ENCODE measurements at regions not wholly inside any gene's neighbourhood (a gene's known extent, or its start where the extent isn't known, plus 50 kb on each side); places are given as distances from the start of the nearest gene placed in this dataset.

DNA sequence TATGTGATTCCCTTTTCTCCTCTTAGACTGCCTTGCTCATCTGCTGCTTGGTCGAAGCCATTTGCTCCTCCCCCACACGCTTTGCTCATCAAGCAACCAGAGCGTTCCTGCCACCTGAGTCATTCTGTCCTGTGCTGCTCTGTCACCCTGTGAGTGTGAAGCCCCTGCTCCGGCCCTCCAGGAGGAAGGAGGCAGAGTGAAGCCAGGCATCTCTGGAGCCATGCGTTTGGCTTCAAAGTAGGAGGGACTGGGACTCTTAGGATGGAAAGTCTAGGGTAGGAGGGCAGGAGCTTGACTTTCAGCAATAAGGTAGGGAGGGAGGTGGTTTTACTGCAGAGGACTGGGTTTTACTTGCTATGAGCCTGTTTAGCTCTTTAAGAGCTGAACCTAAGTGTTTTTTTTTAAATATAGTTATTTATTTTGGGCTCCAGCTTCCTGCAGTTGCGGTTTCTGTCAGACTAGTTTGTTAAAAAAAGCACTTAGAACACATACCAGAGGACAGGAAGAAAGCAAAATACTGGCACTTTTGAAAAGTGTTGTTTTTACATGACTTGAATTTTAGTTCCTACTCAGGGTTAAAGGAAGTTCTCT is 63.6 kb downstream of the SPINK2 start:
- 22% methylated on average over 6 of the region's 6 CpGs for WGBS
- Histone ChIP-seq H3K9me3 (ENCODE audit: control insufficient read depth, low read length) (no peaks in the 10 kb centered on the region), H3K27ac (ENCODE audit: low read length) (no peak overlapping the region), H3K4me1 (ENCODE audit: control insufficient read depth, insufficient read depth, low read length) (no peaks in the 10 kb centered on the region), H3K27me3 (ENCODE audit: control insufficient read depth, insufficient read depth) (no peaks in the 10 kb centered on the region), H3K4me3 (ENCODE audit: low read length) (no peak overlapping the region)
- peak in 1 of 2 donors; percentile 43 for ATAC-seq
- intact Hi-C loops (cut with DNase I), result no loop called here
- peak in 2 of 3 donors; percentile 18 to 51 for DNase-seq

DNA sequence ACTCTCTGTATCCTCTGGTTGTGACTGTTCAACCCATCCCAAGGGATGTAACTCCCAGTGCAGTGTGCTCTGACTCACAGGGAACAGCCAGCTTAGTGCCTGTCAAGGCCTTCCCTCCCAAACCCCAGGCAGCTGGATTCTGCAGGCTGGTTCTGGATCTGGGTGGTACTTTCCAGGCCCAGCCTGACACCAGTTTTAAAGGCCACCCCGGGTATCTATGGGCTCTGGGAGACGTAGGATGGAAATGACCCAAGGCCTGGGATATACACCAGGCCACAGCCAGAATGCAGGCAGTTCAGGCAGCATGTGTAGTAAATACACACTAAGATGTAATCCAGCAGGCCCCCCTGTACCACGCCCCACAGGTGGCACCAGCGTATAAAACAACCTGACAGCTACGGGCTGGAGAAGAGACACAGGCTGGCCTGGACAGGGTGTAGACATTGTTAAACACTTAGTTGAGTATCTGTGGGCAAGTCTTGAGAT is 64.2 kb downstream of the SPINK2 start:
- ATAC-seq (no peak), DNase-seq (no peak)
- H3K9me3 ChIP-seq (ENCODE audit: control insufficient read depth, low read length), result no peaks in the 10 kb centered on the region
- no peaks in the 10 kb centered on the region for H3K4me1 ChIP-seq (ENCODE audit: control insufficient read depth, insufficient read depth, low read length)
- H3K27me3 ChIP-seq (ENCODE audit: control insufficient read depth, insufficient read depth), result no peaks in the 10 kb centered on the region
- 88% methylated on average over 5 of the region's 5 CpGs for WGBS
- H3K4me3 ChIP-seq (ENCODE audit: low read length), result no peak overlapping the region
- intact Hi-C loops (cut with DNase I), result no loop called here
- no peak overlapping the region for H3K27ac ChIP-seq (ENCODE audit: low read length)

DNA sequence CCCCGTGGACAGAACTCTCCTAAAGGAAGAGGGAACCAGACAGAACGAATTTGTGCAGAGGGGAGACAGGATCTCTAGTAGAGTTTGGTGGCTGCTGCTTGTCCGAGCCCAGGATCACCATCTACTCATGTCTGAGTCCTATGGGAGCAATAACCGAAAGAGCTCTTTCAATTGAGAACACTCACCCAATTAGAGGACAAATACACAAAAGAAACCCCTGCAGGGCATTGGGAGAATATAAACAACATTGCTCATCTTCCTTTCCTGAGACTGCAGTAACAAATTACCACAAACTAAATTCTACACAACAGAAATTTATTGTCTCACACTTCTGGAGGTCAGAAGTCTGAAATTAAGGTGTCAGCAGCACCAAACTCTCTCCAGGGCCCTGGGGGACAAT is 65.6 kb downstream of the SPINK2 start:
- 79% methylated on average over 4 of the region's 4 CpGs for WGBS
- Histone ChIP-seq H3K9me3 (ENCODE audit: control insufficient read depth, low read length) (no peaks in the 10 kb centered on the region), H3K4me1 (ENCODE audit: control insufficient read depth, insufficient read depth, low read length) (no peaks in the 10 kb centered on the region), H3K27ac (ENCODE audit: low read length) (no peak overlapping the region), H3K4me3 (ENCODE audit: low read length) (no peak overlapping the region), H3K27me3 (ENCODE audit: control insufficient read depth, insufficient read depth) (no peaks in the 10 kb centered on the region)
- intact Hi-C loops (cut with DNase I), result no loop called here
- ATAC-seq, result no peak
- no peak for DNase-seq

DNA sequence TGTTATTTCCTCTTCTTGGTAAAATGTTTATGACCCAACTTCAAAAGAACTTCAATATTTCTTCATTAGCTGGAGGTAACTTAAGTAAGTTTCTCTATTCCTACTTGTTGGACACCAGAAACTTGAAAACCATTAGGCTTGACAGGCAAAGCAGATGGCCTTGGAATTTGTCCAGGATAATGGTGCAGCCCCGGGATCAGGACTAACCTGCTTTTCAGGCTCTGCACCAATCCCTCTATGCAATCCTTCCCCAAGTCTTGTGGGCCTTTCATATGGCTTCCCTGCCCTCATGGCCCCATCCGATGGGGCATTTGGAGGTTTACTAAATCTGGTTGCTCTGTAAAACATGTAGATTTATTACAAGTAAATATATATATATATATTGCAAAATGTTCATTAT is 68.5 kb downstream of the SPINK2 start:
- H3K4me1 ChIP-seq (ENCODE audit: control insufficient read depth, insufficient read depth, low read length), result no peaks in the 10 kb centered on the region
- no peak overlapping the region for H3K27ac ChIP-seq (ENCODE audit: low read length)
- intact Hi-C loops (cut with DNase I), result no loop called here
- ATAC-seq, result no peak
- no peak for DNase-seq
- H3K4me3 ChIP-seq (ENCODE audit: low read length), result no peak overlapping the region
- no peaks in the 10 kb centered on the region for H3K27me3 ChIP-seq (ENCODE audit: control insufficient read depth, insufficient read depth)
- no peaks in the 10 kb centered on the region for H3K9me3 ChIP-seq (ENCODE audit: control insufficient read depth, low read length)
- 66% methylated on average over 2 of the region's 2 CpGs for WGBS

DNA sequence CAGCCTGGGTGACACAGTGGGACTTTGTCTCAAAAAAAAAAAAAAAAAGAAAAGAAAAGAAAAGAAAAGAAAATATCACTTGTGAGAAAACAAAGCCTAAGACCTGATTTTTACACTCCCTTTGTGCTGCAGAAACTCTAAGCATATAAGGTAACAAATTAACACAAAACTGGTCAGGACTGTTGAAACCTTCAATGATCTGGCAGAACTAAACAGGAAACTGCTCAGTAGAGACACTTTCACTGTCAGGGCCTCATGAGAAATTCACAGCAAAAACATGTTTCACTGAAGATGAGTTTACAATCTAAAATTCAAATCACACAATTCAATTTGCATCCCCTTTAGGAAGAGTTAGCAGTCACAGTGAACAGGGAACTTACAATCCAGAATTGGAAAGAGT is 69.1 kb upstream of the HOPX start:
- H3K9me3 ChIP-seq (ENCODE audit: control insufficient read depth, low read length), result no peaks in the 10 kb centered on the region
- intact Hi-C loops (cut with DNase I), result no loop called here
- no peak overlapping the region for H3K27ac ChIP-seq (ENCODE audit: low read length)
- no peak overlapping the region for H3K4me3 ChIP-seq (ENCODE audit: low read length)
- H3K4me1 ChIP-seq (ENCODE audit: control insufficient read depth, insufficient read depth, low read length), result no peaks in the 10 kb centered on the region
- no peaks in the 10 kb centered on the region for H3K27me3 ChIP-seq (ENCODE audit: control insufficient read depth, insufficient read depth)
- DNase-seq (no peak), ATAC-seq (no peak)

DNA sequence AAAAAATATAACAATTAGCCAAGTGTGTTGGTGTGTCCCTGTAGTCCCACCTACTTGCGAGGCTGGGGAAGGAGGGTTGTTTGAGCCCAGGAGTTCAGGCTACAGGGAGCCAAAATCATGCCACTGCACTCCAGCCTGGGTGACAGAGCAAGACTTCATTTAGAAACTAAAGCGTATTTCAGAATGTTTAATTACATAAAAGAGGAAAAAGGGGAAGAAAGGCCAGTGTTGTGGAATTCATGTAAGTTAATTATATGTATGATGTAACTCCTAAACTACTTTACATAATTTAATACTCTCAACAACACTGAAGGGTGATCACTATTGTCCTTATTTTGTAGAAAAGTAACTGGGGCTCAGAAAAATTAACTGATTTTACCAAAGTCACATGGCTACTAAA is 67.2 kb upstream of the HOPX start:
- DNase-seq (no peak), ATAC-seq (no peak)
- H3K9me3 ChIP-seq (ENCODE audit: control insufficient read depth, low read length), result no peaks in the 10 kb centered on the region
- no peak overlapping the region for H3K4me3 ChIP-seq (ENCODE audit: low read length)
- H3K27me3 ChIP-seq (ENCODE audit: control insufficient read depth, insufficient read depth), result no peaks in the 10 kb centered on the region
- H3K4me1 ChIP-seq (ENCODE audit: control insufficient read depth, insufficient read depth, low read length), result no peaks in the 10 kb centered on the region
- 85% methylated on average over 2 of the region's 2 CpGs for WGBS
- no peak overlapping the region for H3K27ac ChIP-seq (ENCODE audit: low read length)
- intact Hi-C loops (cut with DNase I), result no loop called here

DNA sequence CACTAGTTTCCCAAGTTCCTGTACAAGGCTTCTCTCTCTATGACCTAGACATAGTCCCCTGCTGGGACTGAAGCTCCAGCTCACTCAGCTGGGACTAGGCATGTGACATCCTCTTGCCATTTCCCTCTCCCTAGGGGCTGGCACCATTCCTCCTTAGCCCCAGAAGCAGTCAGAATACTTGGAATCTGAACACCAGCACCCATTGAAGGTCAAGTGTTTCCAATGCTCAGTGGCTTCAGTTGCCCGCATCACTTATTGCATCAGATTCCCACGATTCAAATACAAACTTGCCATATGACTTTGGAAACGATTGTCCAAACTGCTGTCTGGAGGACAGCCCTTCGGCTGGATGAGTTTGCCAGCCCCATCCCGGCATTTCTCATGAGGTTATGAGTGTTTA is 65.5 kb upstream of the HOPX start:
- intact Hi-C loops (cut with DNase I), result no loop called here
- no peaks in the 10 kb centered on the region for H3K9me3 ChIP-seq (ENCODE audit: control insufficient read depth, low read length)
- WGBS, result 83% methylated on average over 5 of the region's 5 CpGs
- no peaks in the 10 kb centered on the region for H3K4me1 ChIP-seq (ENCODE audit: control insufficient read depth, insufficient read depth, low read length)
- ATAC-seq (no peak), DNase-seq (no peak)
- H3K27me3 ChIP-seq (ENCODE audit: control insufficient read depth, insufficient read depth), result no peaks in the 10 kb centered on the region
- no peak overlapping the region for H3K4me3 ChIP-seq (ENCODE audit: low read length)
- no peak overlapping the region for H3K27ac ChIP-seq (ENCODE audit: low read length)

DNA sequence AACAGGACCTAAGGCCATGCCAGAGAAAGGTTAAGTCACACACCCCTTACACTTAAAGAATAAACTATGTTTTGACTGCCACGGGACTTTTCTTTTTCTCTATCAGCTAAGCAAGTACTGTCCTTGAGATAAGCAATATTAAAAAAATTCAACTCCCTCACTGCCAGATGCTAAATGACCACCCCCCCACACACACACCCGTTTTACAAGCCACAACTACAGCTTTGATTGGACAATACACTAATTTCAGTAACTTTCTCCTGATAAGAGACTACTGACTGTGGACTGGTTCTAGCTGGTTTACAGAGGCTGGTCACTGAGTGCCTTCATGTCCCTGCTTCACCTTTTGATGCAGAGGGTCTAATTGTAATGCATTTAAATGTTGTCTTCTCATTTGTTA is 63.9 kb upstream of the HOPX start:
- Histone ChIP-seq H3K27me3 (ENCODE audit: control insufficient read depth, insufficient read depth) (no peaks in the 10 kb centered on the region), H3K9me3 (ENCODE audit: control insufficient read depth, low read length) (no peaks in the 10 kb centered on the region), H3K4me3 (ENCODE audit: low read length) (no peak overlapping the region), H3K4me1 (ENCODE audit: control insufficient read depth, insufficient read depth, low read length) (no peaks in the 10 kb centered on the region), H3K27ac (ENCODE audit: low read length) (no peak overlapping the region)
- ATAC-seq (no peak), DNase-seq (no peak)
- WGBS, result 33% methylated on average over 2 of the region's 2 CpGs
- intact Hi-C loops (cut with DNase I), result no loop called here

DNA sequence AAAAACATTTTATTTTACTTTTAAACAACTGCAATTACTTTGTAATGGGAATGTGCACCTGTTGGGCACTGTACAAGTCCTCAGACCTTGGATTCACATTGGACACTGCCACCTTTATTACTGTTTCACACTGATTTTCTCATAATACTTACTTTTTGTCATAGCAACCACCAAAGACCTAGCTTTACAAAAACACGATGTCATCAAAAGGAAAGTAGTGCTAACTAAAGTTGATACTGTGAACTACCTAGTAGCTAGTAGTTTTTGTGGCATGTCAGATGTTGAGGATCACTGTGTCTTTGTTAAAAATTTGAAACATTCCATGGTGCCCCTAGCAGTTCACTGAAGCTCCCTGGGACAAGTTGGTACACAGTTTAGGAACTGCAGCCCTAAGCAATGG is 62.9 kb upstream of the HOPX start:
- no peaks in the 10 kb centered on the region for H3K9me3 ChIP-seq (ENCODE audit: control insufficient read depth, low read length)
- intact Hi-C loops (cut with DNase I), result no loop called here
- no peaks in the 10 kb centered on the region for H3K27me3 ChIP-seq (ENCODE audit: control insufficient read depth, insufficient read depth)
- DNase-seq (no peak), ATAC-seq (no peak)
- no peak overlapping the region for H3K27ac ChIP-seq (ENCODE audit: low read length)
- H3K4me1 ChIP-seq (ENCODE audit: control insufficient read depth, insufficient read depth, low read length), result no peaks in the 10 kb centered on the region
- H3K4me3 ChIP-seq (ENCODE audit: low read length), result no peak overlapping the region
- WGBS, result 93% methylated on average over 1 of the region's 1 CpG

DNA sequence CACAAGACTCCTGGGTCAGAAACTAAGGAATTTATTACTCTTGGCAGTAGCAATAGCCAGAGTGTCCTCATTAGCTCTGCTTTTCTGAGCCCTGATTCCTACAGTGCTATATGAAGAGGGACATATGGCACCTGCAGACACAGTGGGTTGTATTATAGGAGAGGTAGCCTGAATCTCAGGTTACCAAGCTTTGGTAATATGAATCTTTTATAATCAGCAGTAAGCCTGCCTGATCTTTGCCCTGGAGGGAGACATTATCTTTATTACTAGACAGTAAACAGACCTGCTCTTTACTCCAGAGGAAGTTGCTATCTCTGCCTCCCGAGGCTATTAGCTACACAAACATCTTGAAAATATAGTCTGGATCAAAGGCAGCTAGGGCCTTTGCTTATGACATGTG is 62.5 kb upstream of the HOPX start:
- no peak overlapping the region for H3K27ac ChIP-seq (ENCODE audit: low read length)
- H3K4me1 ChIP-seq (ENCODE audit: control insufficient read depth, insufficient read depth, low read length), result no peaks in the 10 kb centered on the region
- H3K27me3 ChIP-seq (ENCODE audit: control insufficient read depth, insufficient read depth), result no peaks in the 10 kb centered on the region
- 24% methylated on average over 1 of the region's 1 CpG for WGBS
- H3K9me3 ChIP-seq (ENCODE audit: control insufficient read depth, low read length), result no peaks in the 10 kb centered on the region
- DNase-seq (no peak), ATAC-seq (no peak)
- no peak overlapping the region for H3K4me3 ChIP-seq (ENCODE audit: low read length)
- intact Hi-C loops (cut with DNase I), result no loop called here

DNA sequence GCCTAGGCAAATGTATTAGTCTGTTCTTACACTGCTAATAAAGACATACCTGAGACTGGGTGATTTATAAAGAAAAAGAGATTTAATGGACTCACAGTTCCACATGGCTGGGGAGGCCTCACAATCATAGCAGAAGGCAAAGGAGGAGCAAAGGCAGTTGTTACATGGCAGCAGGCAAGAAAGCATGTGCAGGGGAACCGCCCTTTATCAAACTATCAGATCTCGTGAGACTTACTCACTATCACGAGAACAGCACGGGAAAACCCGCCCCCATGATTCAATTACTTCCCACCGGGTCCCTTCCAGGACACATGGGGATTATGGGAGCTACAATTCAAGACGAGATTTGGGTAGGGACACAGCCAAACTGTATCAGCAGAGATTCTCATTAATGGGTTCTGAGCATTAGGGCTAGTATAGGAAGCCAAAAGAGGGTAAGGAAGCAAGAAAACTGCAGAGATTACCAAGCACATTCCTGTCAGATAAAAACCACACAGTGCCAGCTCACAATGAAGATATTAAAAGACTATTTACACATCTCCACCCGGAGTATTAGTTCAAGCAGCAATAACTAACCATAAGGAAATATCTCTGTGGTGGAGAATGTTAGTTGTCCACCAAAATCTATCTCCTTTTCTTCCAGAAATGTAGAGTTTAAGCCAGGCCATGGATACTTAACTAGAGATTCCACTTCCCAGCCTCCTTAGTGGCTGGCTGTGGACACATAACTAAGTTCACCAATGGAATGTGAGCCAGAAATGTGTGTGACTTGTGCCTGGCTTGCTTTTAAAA is 61.2 kb upstream of the HOPX start:
- H3K27ac ChIP-seq (ENCODE audit: low read length), result no peak overlapping the region
- H3K9me3 ChIP-seq (ENCODE audit: control insufficient read depth, low read length), result no peaks in the 10 kb centered on the region
- no peaks in the 10 kb centered on the region for H3K27me3 ChIP-seq (ENCODE audit: control insufficient read depth, insufficient read depth)
- DNase-seq (no peak), ATAC-seq (no peak)
- H3K4me3 ChIP-seq (ENCODE audit: low read length), result no peak overlapping the region
- 71% methylated on average over 8 of the region's 8 CpGs for WGBS
- H3K4me1 ChIP-seq (ENCODE audit: control insufficient read depth, insufficient read depth, low read length), result no peaks in the 10 kb centered on the region
- intact Hi-C loops (cut with DNase I), result no loop called here

All from right cardiac atrium (tissue), 5 donors.